GM19438 (cell line): ENCODE measurements at regions not wholly inside any gene's neighbourhood (a gene's known extent, or its start where the extent isn't known, plus 50 kb on each side); places are given as distances from the start of the nearest gene placed in this dataset.
"Not testable (repeated sequence)": the region's sequence is repeated elsewhere in the genome, so short reads cannot be mapped to it uniquely, and the experiment has no call there.

Source experiments
- ATAC-seq: cut with Tn5 transposase; IDR thresholded peaks from one replicate; pipeline ENCODE4 v1.9.1; 2021; ENCODE audit warnings: low read depth; ENCODE audit not compliant: unreplicated experiment

GRCh38 chr3:18572809-18573208, 147.7 kb upstream of the SATB1 start:
- no peak for ATAC-seq

- ATAC-seq: no peak
Observed at GRCh38 chr3:18567293-18567692, 142.2 kb upstream of the SATB1 start.

- no peak for ATAC-seq
Observed at GRCh38 chr3:18562364-18563154, 137.4 kb upstream of the SATB1 start.

GRCh38 chr3:18559331-18559842, 134.2 kb upstream of the SATB1 start:
- no peak for ATAC-seq

GRCh38 chr3:18558507-18558906, 133.4 kb upstream of the SATB1 start:
- no peak for ATAC-seq

GRCh38 chr3:18557216-18557615, 132.1 kb upstream of the SATB1 start:
- no peak for ATAC-seq

DNA sequence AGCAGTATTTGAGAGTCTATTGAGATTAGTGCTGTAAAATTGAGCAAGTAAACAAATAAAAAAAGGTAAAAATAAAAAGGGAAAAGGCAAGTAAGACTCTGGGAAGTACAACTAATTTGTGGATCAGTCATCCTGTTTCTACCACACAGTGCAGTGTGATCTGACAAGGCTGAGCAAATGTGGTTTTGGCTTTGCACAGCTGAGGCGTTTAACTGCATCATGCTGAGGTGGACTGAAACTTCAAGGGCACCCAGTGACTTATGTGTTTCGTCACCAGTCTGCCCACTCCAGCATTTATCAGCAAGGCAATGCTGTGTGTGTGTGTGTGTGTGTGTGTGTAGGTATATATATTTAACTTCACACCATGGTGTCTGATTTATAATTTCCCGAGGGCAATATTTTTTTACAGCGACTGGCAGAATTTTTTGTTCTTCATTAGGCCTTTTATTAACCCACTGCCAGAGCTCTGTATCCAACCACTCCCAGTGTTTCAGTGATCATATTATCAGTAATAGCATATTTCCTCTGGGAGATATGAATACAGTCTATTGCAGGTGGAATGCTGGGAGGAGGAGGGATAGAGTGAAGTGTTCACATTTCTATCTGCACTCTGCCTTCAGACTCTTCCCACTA, 131.5 kb upstream of the SATB1 start:
- ATAC-seq: peak; percentile 55

DNA sequence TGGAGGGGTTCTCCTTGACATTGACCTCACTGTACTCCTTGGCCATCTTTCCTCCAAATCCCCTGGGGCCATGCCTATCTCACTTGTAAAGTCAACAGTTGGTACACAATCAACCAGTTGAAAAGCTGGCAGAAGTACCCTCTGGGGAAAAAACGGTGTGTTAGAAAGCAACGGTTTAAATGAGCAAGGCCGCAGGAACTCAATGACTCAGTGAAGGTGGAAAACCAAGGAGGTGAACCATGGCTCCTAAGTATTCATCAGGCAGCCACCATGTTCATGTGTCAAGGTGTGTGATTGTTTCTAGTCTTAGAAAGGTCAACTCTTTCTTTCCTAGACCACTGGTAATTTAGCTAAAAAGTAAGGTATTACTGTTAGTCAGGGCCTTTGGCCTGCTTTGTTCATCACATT, 130.9 kb upstream of the SATB1 start:
- ATAC-seq: no peak

DNA sequence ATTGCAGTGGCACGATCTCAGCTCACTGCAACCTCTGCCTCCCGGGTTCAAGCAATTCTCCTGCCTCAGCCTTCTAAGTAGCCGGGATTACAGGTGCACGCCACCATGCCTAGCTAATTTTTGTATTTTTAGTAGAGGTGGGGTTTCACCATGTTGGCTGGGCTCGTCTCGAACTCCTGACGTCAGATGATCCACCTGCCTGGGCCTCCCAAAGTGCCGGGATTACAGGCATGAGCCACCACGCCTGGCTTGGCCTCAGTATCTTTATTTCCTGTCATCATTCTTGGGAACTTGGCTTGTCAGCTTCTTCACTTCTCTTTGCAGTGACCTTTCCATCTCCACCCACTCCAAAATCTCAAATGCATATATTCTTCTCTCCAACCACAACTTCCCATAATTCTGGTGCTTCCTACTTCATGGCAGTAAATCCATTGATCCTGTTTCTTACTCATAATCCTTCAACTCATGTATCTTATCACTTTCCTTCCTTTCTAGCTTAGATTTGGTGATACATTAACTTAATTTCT, 127.5 kb upstream of the SATB1 start:
- ATAC-seq: not testable (repeated sequence)

GRCh38 chr3:18546632-18547031, 121.5 kb upstream of the SATB1 start:
- no peak for ATAC-seq

DNA sequence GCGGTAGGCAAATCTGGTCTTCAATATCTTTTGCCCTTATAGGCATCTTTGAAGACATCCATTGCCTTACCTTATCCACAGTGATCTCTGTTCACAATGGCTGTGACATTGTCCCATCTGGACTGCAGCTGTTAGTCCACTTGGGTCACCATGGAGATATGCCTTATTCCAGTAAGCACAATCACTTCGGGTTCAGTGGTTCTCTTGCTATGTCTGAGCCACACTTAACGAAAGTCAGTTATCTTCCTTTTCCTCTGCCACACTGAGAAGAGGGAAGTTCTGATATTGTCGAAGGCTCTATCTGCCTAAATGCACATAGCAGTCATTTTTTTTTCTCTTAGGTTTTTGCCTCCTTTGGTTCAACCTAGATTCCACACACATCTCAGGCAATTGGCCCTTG, 119.0 kb upstream of the SATB1 start:
- ATAC-seq: no peak

DNA sequence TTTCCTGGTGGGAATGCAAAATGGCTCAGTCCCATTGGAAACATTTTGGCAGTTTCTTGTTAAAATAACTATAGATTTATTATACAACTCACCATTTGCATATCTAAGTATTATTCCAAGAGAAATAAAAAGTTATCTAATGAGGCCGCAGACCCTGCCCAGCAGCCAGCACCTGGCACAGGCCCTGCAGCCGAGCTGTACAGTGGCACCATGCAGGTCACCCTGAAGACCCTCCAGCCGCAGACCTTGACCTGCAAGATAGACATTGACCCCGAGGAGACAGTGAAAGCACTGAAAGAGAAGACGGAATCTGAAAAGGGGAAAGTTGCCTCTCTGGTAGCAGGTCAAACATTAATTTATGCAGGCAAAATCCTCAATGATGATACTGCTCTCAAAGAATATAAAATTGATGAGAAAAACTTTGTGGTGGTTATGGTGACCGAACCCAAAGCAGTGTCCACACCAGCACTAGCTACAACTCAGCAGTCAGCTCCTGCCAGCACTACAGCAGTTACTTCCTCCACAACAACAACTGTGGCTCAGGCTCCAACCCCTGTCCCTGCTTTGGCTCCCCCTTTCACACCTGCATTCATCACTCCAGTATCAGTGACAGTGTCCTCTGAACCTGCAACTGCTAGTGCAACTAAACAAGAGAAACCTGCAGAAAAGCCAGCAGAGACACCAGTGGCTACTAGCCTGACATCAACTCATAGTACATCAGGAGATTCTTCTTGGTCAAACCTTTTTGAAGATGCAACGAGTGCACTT, 113.5 kb upstream of the SATB1 start:
- ATAC-seq: no peak

- no peak for ATAC-seq
Observed at GRCh38 chr3:18533039-18533438, 107.9 kb upstream of the SATB1 start.

DNA sequence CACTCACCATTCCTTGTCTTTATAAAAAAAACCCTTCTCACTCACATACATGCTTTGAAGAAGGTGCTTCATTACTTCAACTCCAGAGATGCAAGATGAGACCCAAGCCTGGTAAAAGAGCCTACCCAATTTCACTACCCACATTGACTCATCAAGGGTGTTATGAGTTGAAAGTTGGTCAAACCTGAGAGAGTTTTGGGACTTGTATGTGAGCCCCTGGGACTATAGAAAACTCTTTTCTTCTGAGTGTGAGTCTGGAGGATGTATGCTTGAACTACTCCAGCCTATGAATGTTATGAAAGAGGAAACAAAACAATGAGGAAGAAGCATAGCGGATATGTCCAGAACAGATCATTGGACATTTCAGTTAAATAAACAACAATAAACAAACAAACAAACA, 106.5 kb upstream of the SATB1 start:
- ATAC-seq: peak; percentile 85

GRCh38 chr3:18529631-18530030, 104.5 kb upstream of the SATB1 start:
- no peak for ATAC-seq

DNA sequence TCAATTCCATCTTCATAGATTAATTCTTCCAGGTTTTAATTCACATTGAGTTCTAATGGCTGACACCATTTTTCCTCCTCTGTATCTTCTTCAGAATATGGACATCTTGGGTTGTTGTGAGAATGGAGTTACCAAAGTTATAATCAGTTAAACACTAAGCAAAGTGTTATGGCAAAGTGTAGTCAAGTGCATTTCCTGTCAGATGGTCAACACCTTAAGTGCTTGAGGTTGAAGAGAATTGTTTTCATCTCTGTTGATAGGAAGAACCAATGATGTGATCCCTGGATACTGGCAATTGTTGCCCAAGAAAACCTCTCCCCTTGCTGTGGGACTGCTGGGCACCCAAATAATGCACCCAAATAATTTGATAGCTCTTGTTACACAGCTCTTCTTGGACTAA, 102.6 kb upstream of the SATB1 start:
- no peak for ATAC-seq

- no peak for ATAC-seq
Observed at GRCh38 chr3:18526667-18527066, 101.5 kb upstream of the SATB1 start.

GRCh38 chr3:18516170-18516569, 91.0 kb upstream of the SATB1 start:
- not testable (repeated sequence) for ATAC-seq

- no peak for ATAC-seq
Observed at GRCh38 chr3:18513091-18513490, 88.0 kb upstream of the SATB1 start.

GRCh38 chr3:18512007-18512406, 86.9 kb upstream of the SATB1 start:
- ATAC-seq: no peak

DNA sequence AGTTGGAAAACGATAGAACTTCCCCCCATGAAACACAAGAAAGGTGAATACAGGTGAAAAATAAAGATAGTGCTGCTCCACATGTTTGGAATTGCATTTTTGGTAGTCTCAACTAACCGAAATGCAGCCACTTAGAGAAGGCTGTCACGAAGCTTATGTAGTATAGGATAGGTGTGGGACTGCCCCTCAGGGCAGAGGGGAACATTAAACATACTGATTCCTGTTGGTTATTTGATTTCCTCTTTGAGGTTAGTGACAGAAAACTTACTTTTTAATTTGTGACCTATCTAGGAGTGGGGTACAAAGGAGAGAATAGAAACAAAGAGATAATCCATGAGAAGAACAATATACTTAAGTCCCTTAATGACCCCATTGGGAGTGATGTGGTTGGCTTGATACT, 85.8 kb upstream of the SATB1 start:
- no peak for ATAC-seq
